SK-N-SH (cell line): ENCODE measurements at regions not wholly inside any gene's neighbourhood (a gene's known extent, or its start where the extent isn't known, plus 50 kb on each side); places are given as distances from the start of the nearest gene placed in this dataset.

Source experiments
- CTCF ChIA-PET: fragments of 300-600, 350-600 bp; formaldehyde crosslinking; extraction: SDS; loops from one replicate; lab custom pipeline; 2021; lab: Yijun Ruan, JAX
- POLR2A ChIA-PET: fragments of 350-600 bp; sonication (Branson Sonifier 250); formaldehyde crosslinking; extraction: SDS; loops from one replicate; lab custom pipeline; 2020; ENCODE audit warnings: antibody characterized with exemption, inconsistent platforms; lab: Yijun Ruan, JAX
- DNase-seq: peaks from one replicate; pipeline ENCODE4 v3.0.0; 2012
- H2AFZ ChIP-seq: fragments of 200-600 bp; sonication (generic); 2 replicates; pipeline ENCODE4 v1.8.1; 2016; ENCODE audit warnings: antibody characterized with exemption, mild to moderate bottlenecking, low read depth
- H3F3A ChIP-seq: fragments of 200-600 bp; sonication (generic); replicated peaks from 2 replicates; pipeline ENCODE3; 2016; ENCODE audit warnings: antibody characterized with exemption, mild to moderate bottlenecking; ENCODE audit not compliant: insufficient read depth
- H3K27ac ChIP-seq, 2 experiments: fragments of 200-500 bp in 1 of 2; fragments of 200-600 bp in 1 of 2; sonication (Bioruptor generic) in 1 of 2; sonication (generic), shearing (Covaris generic) in 1 of 2; 2 replicates each; pipeline versions ENCODE4 v1.5.1 to v1.6.1; 2014 to 2016; ENCODE audit warnings: low read depth in 2 of 2, inconsistent platforms in 1 of 2, low read length in 1 of 2, mild to moderate bottlenecking in 1 of 2, mixed read lengths in 1 of 2
- H3K27me3 ChIP-seq: fragments of 200-600 bp; sonication (generic), shearing (Covaris generic); 2 replicates; pipeline ENCODE4 v1.6.1; 2016; ENCODE audit warnings: mixed run types; ENCODE audit not compliant: insufficient read depth
- H3K36me3 ChIP-seq, 2 experiments: fragments of 200-500 bp in 1 of 2; fragments of 200-600 bp in 1 of 2; sonication (Bioruptor generic) in 1 of 2; sonication (generic) in 1 of 2; replicated peaks in 1 of 2; 2 replicates each; pipeline versions ENCODE3 to v1.5.1; 2014 to 2016; ENCODE audit warnings: low read length in 1 of 2, mild to moderate bottlenecking in 1 of 2; ENCODE audit not compliant: insufficient read depth in 2 of 2, control insufficient read depth in 1 of 2
- H3K4me1 ChIP-seq, 2 experiments: fragments of 200-500 bp in 1 of 2; fragments of 200-600 bp in 1 of 2; sonication (Bioruptor generic) in 1 of 2; sonication (generic), shearing (Covaris generic) in 1 of 2; 2 replicates each; pipeline versions ENCODE4 v1.5.1 to v1.6.1; 2014 to 2016; ENCODE audit warnings: low read depth in 1 of 2, low read length in 1 of 2, mixed run types in 1 of 2; ENCODE audit not compliant: insufficient read depth in 2 of 2, control insufficient read depth in 1 of 2
- H3K4me2 ChIP-seq: fragments of 200-600 bp; sonication (generic), shearing (Covaris generic); 2 replicates; pipeline ENCODE4 v1.6.1; 2017; ENCODE audit warnings: mixed run types
- H3K4me3 ChIP-seq, 2 experiments: fragments of 200-500 bp in 1 of 2; fragments of 200-600 bp in 1 of 2; sonication (Bioruptor generic) in 1 of 2; sonication (generic), shearing (Covaris generic) in 1 of 2; 2 replicates each; pipeline versions ENCODE4 v1.5.1 to v1.8.1; 2014 to 2016; ENCODE audit warnings: low read depth in 2 of 2, inconsistent platforms in 1 of 2, low read length in 1 of 2, mild to moderate bottlenecking in 1 of 2, mixed read lengths in 1 of 2, moderate library complexity in 1 of 2
- H3K79me2 ChIP-seq: fragments of 200-600 bp; sonication (generic); 2 replicates; pipeline ENCODE4 v1.8.1; 2017; ENCODE audit warnings: mild to moderate bottlenecking; ENCODE audit not compliant: insufficient read depth
- H3K9ac ChIP-seq: fragments of 200-600 bp; sonication (generic); 2 replicates; pipeline ENCODE4 v1.6.1; 2017; ENCODE audit warnings: mixed run types
- H3K9me2 ChIP-seq: fragments of 200-600 bp; sonication (generic); 2 replicates; pipeline ENCODE4 v1.6.1; 2017; ENCODE audit warnings: mixed run types
- H3K9me3 ChIP-seq: fragments of 200-600 bp; sonication (generic); 2 replicates; pipeline ENCODE4 v1.6.1; 2017; ENCODE audit warnings: mixed run types, mild to moderate bottlenecking, moderate library complexity
- H4K20me1 ChIP-seq: fragments of 200-600 bp; sonication (generic); 2 replicates; pipeline ENCODE4 v1.6.1; 2017; ENCODE audit warnings: mild to moderate bottlenecking, mixed run types; ENCODE audit not compliant: insufficient read depth
- ELF1 ChIP-seq: IDR thresholded peaks from 2 replicates; pipeline ENCODE4 v1.4.0; 2012
- EP300 ChIP-seq, 2 experiments: IDR thresholded peaks; 2 replicates each; pipeline versions ENCODE4 v1.4.0 to v1.6.1; 2012; ENCODE audit warnings: borderline replicate concordance in 1 of 2, low read depth in 1 of 2, low read length in 1 of 2
- IRF3 ChIP-seq: fragments of 150-350 bp; IDR thresholded peaks from 2 replicates; pipeline ENCODE4 v1.6.1; 2016; ENCODE audit warnings: mild to moderate bottlenecking, low read depth, low read length
- RAD21 ChIP-seq: IDR thresholded peaks from 2 replicates; pipeline ENCODE4 v1.6.1; 2012; ENCODE audit warnings: mild to moderate bottlenecking, low read length
- RFX5 ChIP-seq: IDR thresholded peaks from 2 replicates; pipeline ENCODE4 v1.6.1; 2012; ENCODE audit warnings: mild to moderate bottlenecking, improper control_type of control experiment, low read length
- TCF12 ChIP-seq: IDR thresholded peaks from 2 replicates; pipeline ENCODE4 v1.4.0; 2012
- YY1 ChIP-seq: IDR thresholded peaks from 2 replicates; pipeline ENCODE4 v1.4.0; 2012; ENCODE audit warnings: low read depth, mild to moderate bottlenecking
- WGBS: methylation state at CpG from one replicate; pipeline ENCODE4 v1.1.6; 2017; ENCODE audit warnings: low lambda C conversion rate; 5-methylcytosine and 5-hydroxymethylcytosine counted together
- TF ChIP-seq, protein P1 (sequence below): IDR thresholded peaks from 2 replicates; pipeline ENCODE4 v1.6.1; 2012; ENCODE audit warnings: mild to moderate bottlenecking, low read depth, low read length, moderate library complexity

- Histone ChIP-seq H4K20me1 (no peaks in the 10 kb centered on the region), H3K27me3 (peaks cover 89% of the 10 kb centered on the region), H2AFZ (no peak overlapping the region), H3K36me3 (no peaks in the 10 kb centered on the region), H3K27ac (no peak overlapping the region), H3K9me2 (no peaks in the 10 kb centered on the region), H3K79me2 (no peaks in the 10 kb centered on the region), H3K9ac (no peak overlapping the region), H3K4me3 (no peak overlapping the region), H3F3A (no peaks in the 10 kb centered on the region), H3K9me3 (no peaks in the 10 kb centered on the region), H3K4me2 (no peak overlapping the region), H3K4me1 (no peaks in the 10 kb centered on the region)
- no peak for TF ChIP-seq RAD21
- TF ChIP-seq YY1: no peak
- TF ChIP-seq IRF3: no peak
- no peak for TF ChIP-seq RFX5
- no peak for TF ChIP-seq EP300 (IDR thresholded peaks at IDR 0.05; ENCODE audit: borderline replicate concordance in 1 of 2, low read depth in 1 of 2, low read length in 1 of 2)
- no peak for TF ChIP-seq TCF12
- DNase-seq: no peak
- CTCF ChIA-PET: no interaction called here
- WGBS: 5% methylated on average over 10 of the region's 10 CpGs
- POLR2A ChIA-PET: no interaction called here
Observed at GRCh38 chr7:155980841-155981240, 168.6 kb upstream of the SHH start.

- Histone ChIP-seq H3K4me2 (no peak overlapping the region), H3K9ac (no peak overlapping the region), H3K9me3 (no peaks in the 10 kb centered on the region), H3K9me2 (no peaks in the 10 kb centered on the region), H3K4me3 (no peak overlapping the region), H3F3A (no peaks in the 10 kb centered on the region), H3K4me1 (no peaks in the 10 kb centered on the region), H3K36me3 (no peaks in the 10 kb centered on the region), H3K27ac (no peak overlapping the region), H3K27me3 (peaks cover 89% of the 10 kb centered on the region)
- no peak for DNase-seq
- 11% methylated on average over 12 of the region's 12 CpGs for WGBS
- CTCF ChIA-PET: no interaction called here
- TF ChIP-seq, protein P1, sequence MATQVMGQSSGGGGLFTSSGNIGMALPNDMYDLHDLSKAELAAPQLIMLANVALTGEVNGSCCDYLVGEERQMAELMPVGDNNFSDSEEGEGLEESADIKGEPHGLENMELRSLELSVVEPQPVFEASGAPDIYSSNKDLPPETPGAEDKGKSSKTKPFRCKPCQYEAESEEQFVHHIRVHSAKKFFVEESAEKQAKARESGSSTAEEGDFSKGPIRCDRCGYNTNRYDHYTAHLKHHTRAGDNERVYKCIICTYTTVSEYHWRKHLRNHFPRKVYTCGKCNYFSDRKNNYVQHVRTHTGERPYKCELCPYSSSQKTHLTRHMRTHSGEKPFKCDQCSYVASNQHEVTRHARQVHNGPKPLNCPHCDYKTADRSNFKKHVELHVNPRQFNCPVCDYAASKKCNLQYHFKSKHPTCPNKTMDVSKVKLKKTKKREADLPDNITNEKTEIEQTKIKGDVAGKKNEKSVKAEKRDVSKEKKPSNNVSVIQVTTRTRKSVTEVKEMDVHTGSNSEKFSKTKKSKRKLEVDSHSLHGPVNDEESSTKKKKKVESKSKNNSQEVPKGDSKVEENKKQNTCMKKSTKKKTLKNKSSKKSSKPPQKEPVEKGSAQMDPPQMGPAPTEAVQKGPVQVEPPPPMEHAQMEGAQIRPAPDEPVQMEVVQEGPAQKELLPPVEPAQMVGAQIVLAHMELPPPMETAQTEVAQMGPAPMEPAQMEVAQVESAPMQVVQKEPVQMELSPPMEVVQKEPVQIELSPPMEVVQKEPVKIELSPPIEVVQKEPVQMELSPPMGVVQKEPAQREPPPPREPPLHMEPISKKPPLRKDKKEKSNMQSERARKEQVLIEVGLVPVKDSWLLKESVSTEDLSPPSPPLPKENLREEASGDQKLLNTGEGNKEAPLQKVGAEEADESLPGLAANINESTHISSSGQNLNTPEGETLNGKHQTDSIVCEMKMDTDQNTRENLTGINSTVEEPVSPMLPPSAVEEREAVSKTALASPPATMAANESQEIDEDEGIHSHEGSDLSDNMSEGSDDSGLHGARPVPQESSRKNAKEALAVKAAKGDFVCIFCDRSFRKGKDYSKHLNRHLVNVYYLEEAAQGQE: no peak
- TF ChIP-seq ELF1: no peak
- no peak for TF ChIP-seq IRF3
- TF ChIP-seq, all 33 proteins: peak for 0
- H2AFZ ChIP-seq: no peak overlapping the region
- POLR2A ChIA-PET: no interaction called here
- no peaks in the 10 kb centered on the region for H4K20me1 ChIP-seq
- no peaks in the 10 kb centered on the region for H3K79me2 ChIP-seq
Observed at GRCh38 chr7:155979994-155980393, 167.7 kb upstream of the SHH start.
